Uterus (tissue), 3 donors: ENCODE measurements at regions not wholly inside any gene's neighbourhood (a gene's known extent, or its start where the extent isn't known, plus 50 kb on each side); places are given as distances from the start of the nearest gene placed in this dataset.

Source experiments
- DNase-seq, 2 donors: peaks; one replicate each; pipeline ENCODE4 v3.0.0-alpha.2; 2019 to 2020
- H3K27ac ChIP-seq, 2 donors: fragments of 200-600 bp; sonication (generic); 1 replicate in 1 of 2; 2 replicates in 1 of 2; pipeline ENCODE4 v1.5.1; 2016 to 2018
- H3K27me3 ChIP-seq, 2 donors: fragments of 200-600 bp; sonication (generic); one replicate each; pipeline ENCODE4 v1.5.1; 2018 to 2019; ENCODE audit warnings: control low read depth in 1 of 2
- H3K36me3 ChIP-seq, 2 donors: fragments of 200-600 bp; sonication (generic); one replicate each; pipeline ENCODE4 v1.5.1; 2019; ENCODE audit warnings: control low read depth in 1 of 2
- H3K4me1 ChIP-seq, 2 donors: fragments of 200-600 bp; sonication (generic); one replicate each; pipeline ENCODE4 v1.5.1; 2018 to 2019; ENCODE audit warnings: control low read depth in 1 of 2
- H3K4me3 ChIP-seq, 2 donors: fragments of 200-600 bp; sonication (generic); 1 replicate in 1 of 2; 2 replicates in 1 of 2; pipeline ENCODE4 v1.5.1; 2018 to 2019; ENCODE audit warnings: mild to moderate bottlenecking in 1 of 2
- H3K9me3 ChIP-seq, 2 donors: fragments of 200-600 bp; sonication (generic); one replicate each; pipeline ENCODE4 v1.5.1; 2019; ENCODE audit warnings: control low read depth in 1 of 2
- CTCF ChIP-seq, 4 experiments: fragments of 200-600 bp in 2 of 4; fragments of 450-650 bp in 2 of 4; sonication (generic) in 2 of 4; IDR thresholded peaks; one replicate each; pipeline ENCODE4 v1.5.1; 2016 to 2019; ENCODE audit warnings: antibody characterized with exemption in 4 of 4, mild to moderate bottlenecking in 2 of 4, moderate library complexity in 1 of 4
- POLR2A ChIP-seq, 2 donors: fragments of 450-650 bp; IDR thresholded peaks; one replicate each; pipeline ENCODE4 v1.6.1; 2016; ENCODE audit warnings: antibody characterized with exemption in 2 of 2, mild to moderate bottlenecking in 1 of 2, moderate library complexity in 1 of 2
- intact Hi-C: fragments of 100-400 bp; cut with DNase I; formaldehyde crosslinking; loops from one replicate; pipeline ENCODE4 v1.15.1; 2023; ENCODE audit warnings: low total_unique reads
- donor health status: DM: yes; HTN: yes; CAD: no.

- Histone ChIP-seq H3K4me3 (no peak overlapping the region), H3K9me3 (no peaks in the 10 kb centered on the region), H3K27me3 (no peaks in the 10 kb centered on the region), H3K27ac (no peak overlapping the region), H3K4me1 (no peaks in the 10 kb centered on the region), H3K36me3 (no peaks in the 10 kb centered on the region)
- no peak for DNase-seq
- intact Hi-C loops, result no loop called here
- TF ChIP-seq CTCF (IDR thresholded peaks at IDR 0.05) (no peak), POLR2A (IDR thresholded peaks at IDR 0.05) (no peak)
These were observed 286.9 kb upstream of the BMP2 start for GRCh38 chr20:6480328-6481200.

GRCh38 chr20:6473197-6473596, 294.3 kb upstream of the BMP2 start:
- Histone ChIP-seq H3K4me3 (no peak overlapping the region), H3K9me3 (no peaks in the 10 kb centered on the region), H3K36me3 (no peaks in the 10 kb centered on the region), H3K27ac (no peak overlapping the region), H3K27me3 (no peaks in the 10 kb centered on the region), H3K4me1 (no peaks in the 10 kb centered on the region)
- TF ChIP-seq POLR2A (IDR thresholded peaks at IDR 0.05) (no peak), CTCF (IDR thresholded peaks at IDR 0.05) (no peak)
- DNase-seq, result no peak
- intact Hi-C loops, result no loop called here

GRCh38 chr20:6471871-6472270, 295.6 kb upstream of the BMP2 start:
- Histone ChIP-seq H3K9me3 (no peaks in the 10 kb centered on the region), H3K4me3 (no peak overlapping the region), H3K27me3 (no peaks in the 10 kb centered on the region), H3K36me3 (no peaks in the 10 kb centered on the region), H3K27ac (no peak overlapping the region), H3K4me1 (no peaks in the 10 kb centered on the region)
- intact Hi-C loops, result no loop called here
- no peak for DNase-seq
- no peak for TF ChIP-seq POLR2A (IDR thresholded peaks at IDR 0.05)
- TF ChIP-seq CTCF (IDR thresholded peaks at IDR 0.05), result no peak

GRCh38 chr20:6471110-6471647, 296.3 kb upstream of the BMP2 start:
- no peak for DNase-seq
- Histone ChIP-seq H3K4me1 (no peaks in the 10 kb centered on the region), H3K36me3 (no peaks in the 10 kb centered on the region), H3K27ac (no peak overlapping the region), H3K27me3 (no peaks in the 10 kb centered on the region), H3K9me3 (no peaks in the 10 kb centered on the region), H3K4me3 (no peak overlapping the region)
- TF ChIP-seq POLR2A (IDR thresholded peaks at IDR 0.05) (no peak), CTCF (IDR thresholded peaks at IDR 0.05) (no peak)
- intact Hi-C loops, result no loop called here

- no peak for DNase-seq
- intact Hi-C loops, result no loop called here
- H3K27ac ChIP-seq, result no peak overlapping the region
- no peaks in the 10 kb centered on the region for H3K36me3 ChIP-seq
- TF ChIP-seq POLR2A (IDR thresholded peaks at IDR 0.05) (no peak), CTCF (IDR thresholded peaks at IDR 0.05) (no peak)
- no peak overlapping the region for H3K4me3 ChIP-seq
- no peaks in the 10 kb centered on the region for H3K4me1 ChIP-seq
- H3K27me3 ChIP-seq, result no peaks in the 10 kb centered on the region
- no peaks in the 10 kb centered on the region for H3K9me3 ChIP-seq
These were observed 297.8 kb upstream of the BMP2 start for GRCh38 chr20:6469695-6470094.
